ENCODE measurements at regions not wholly inside any gene's neighbourhood (a gene's known extent, or its start where the extent isn't known, plus 50 kb on each side); places are given as distances from the start of the nearest gene placed in this dataset.
A peak's percentile ranks its signal among the peaks of the same experiment; 100 is the strongest.

- Histone ChIP-seq H4K20me1 (ENCODE audit: insufficient read depth) (no peaks in the 10 kb centered on the region), H3K9me3 (no peaks in the 10 kb centered on the region), H3K36me3 (replicated peaks in 1 of 2; ENCODE audit: control insufficient read depth in 1 of 2, insufficient read depth in 2 of 2, low read length in 1 of 2) (no peaks in the 10 kb centered on the region), H2AFZ (ENCODE audit: low read depth) (no peak overlapping the region), H3K4me3 (ENCODE audit: low read depth in 2 of 2, low read length in 1 of 2) (no peak overlapping the region), H3K9ac (no peak overlapping the region), H3F3A (replicated peaks; ENCODE audit: insufficient read depth) (peaks cover 3% of the 10 kb centered on the region), H3K27ac (ENCODE audit: low read depth in 2 of 2, low read length in 1 of 2) (peak overlapping the region in 1 of 2 experiments; percentile 78; a peak in 2 of 4 replicates), H3K79me2 (ENCODE audit: insufficient read depth) (no peaks in the 10 kb centered on the region), H3K27me3 (ENCODE audit: insufficient read depth) (no peaks in the 10 kb centered on the region), H3K4me2 (no peak overlapping the region), H3K4me1 (ENCODE audit: control insufficient read depth in 1 of 2, insufficient read depth in 2 of 2, low read depth in 1 of 2, low read length in 1 of 2) (no peaks in the 10 kb centered on the region; a peak in 1 of 4 replicates), H3K9me2 (no peaks in the 10 kb centered on the region)
- TF ChIP-seq EP300 (IDR thresholded peaks at IDR 0.05; ENCODE audit: borderline replicate concordance in 1 of 2, low read depth in 1 of 2, low read length in 1 of 2) (peak in 1 of 2 experiments; percentile 91; a peak in 2 of 4 replicates), USF1 (IDR thresholded peaks at IDR 0.05; ENCODE audit: borderline replicate concordance, low read depth) (no peak), RXRA (IDR thresholded peaks at IDR 0.05; ENCODE audit: borderline replicate concordance, low read depth) (no peak), RCOR1 (IDR thresholded peaks at IDR 0.05; ENCODE audit: low read length) (peak; percentile 38; the same call in 1 of the 2 replicates), NRF1 (IDR thresholded peaks at IDR 0.05; ENCODE audit: low read depth, low read length) (no peak), NFIC (IDR thresholded peaks at IDR 0.05; ENCODE audit: borderline replicate concordance) (no peak), FOSL2 (IDR thresholded peaks at IDR 0.05; ENCODE audit: borderline replicate concordance, low read depth) (no peak), CHD2 (IDR thresholded peaks at IDR 0.05; ENCODE audit: low read length, partially characterized antibody) (peak; percentile 39), REST (IDR thresholded peaks at IDR 0.05; ENCODE audit: low read depth, low read length) (no peak), ZBTB33 (IDR thresholded peaks at IDR 0.05; ENCODE audit: borderline replicate concordance, low read depth) (no peak), GATA2 (CRISPR knock-in tag; IDR thresholded peaks at IDR 0.05) (peak; percentile 70), GABPA (IDR thresholded peaks at IDR 0.05; ENCODE audit: low read depth) (no peak), MXI1 (IDR thresholded peaks at IDR 0.05; ENCODE audit: low read depth, low read length) (0 out of 2 replicates have a peak, but pooled peaks have one; percentile 18), PBX3 (IDR thresholded peaks at IDR 0.05) (no peak), TCF12 (IDR thresholded peaks at IDR 0.05) (0 out of 2 replicates have a peak, but pooled peaks have one; percentile 7), RAD21 (IDR thresholded peaks at IDR 0.05; ENCODE audit: low read length) (peak; percentile 20)
- CTCF ChIA-PET = no interaction called here
- peak; percentile 8 for DNase-seq
- WGBS (ENCODE audit: low lambda C conversion rate) = 5% methylated on average over 3 of the region's 3 CpGs
- POLR2A ChIA-PET = no interaction called here
Measured at GRCh38 chr4:116942315-116942714, 143.1 kb downstream of the TRAM1L1 start.
